ENCODE measurements at regions not wholly inside any gene's neighbourhood (a gene's known extent, or its start where the extent isn't known, plus 50 kb on each side); places are given as distances from the start of the nearest gene placed in this dataset.
A peak's percentile ranks its signal among the peaks of the same experiment; 100 is the strongest.

DNA sequence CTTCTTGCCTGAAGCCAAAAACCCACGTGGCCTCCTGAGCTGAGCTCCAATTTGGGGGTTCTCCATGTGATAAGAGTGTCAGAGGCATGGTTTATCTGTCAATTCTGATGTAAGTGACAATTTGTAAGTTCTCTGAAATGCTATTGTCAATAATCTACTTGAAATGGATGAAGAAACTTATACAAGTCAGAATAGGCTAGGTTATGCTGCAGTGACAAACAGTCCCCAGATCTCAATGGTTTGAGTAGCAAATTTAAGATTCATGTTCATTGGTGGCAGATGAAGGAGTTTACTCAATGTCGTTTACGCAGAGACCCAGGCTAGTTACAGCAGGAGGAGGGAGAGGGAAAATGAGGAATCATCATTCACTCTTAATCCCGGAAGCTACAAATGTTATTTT is 352.4 kb downstream of the KIF16B start:
- FAIRE-seq (no peak), ATAC-seq (no peak), DNase-seq (ENCODE audit: extremely low read depth in 1 of 4, low spot score in 3 of 4) (no peak)
- no peaks in the 10 kb centered on the region for H3K79me2 ChIP-seq (ENCODE audit: control insufficient read depth, insufficient read depth, low read length)
- H4K20me1 ChIP-seq (replicated peaks; ENCODE audit: control insufficient read depth, insufficient read depth, low read length), result no peaks in the 10 kb centered on the region
- no peaks in the 10 kb centered on the region for H3K9me3 ChIP-seq (replicated peaks; ENCODE audit: control insufficient read depth, insufficient read depth, low read depth, low read length)
- ChIA-PET CTCF (ENCODE audit: low intra/inter-chr PET ratio) (no interaction called here), POLR2A (no interaction called here)
- no peaks in the 10 kb centered on the region for H3K36me3 ChIP-seq (ENCODE audit: control insufficient read depth, insufficient read depth, low read length)
- H3K4me2 ChIP-seq (ENCODE audit: insufficient read depth, low read length), result no peak overlapping the region
- no peaks in the 10 kb centered on the region for H3K27me3 ChIP-seq (ENCODE audit: control insufficient read depth in 2 of 2, insufficient read depth in 2 of 2, low read length in 2 of 2)
- in situ Hi-C loops (cut with MboI), result no loop called here
- TF ChIP-seq ZNF12 (CRISPR knock-in tag; IDR thresholded peaks at IDR 0.05), result peak; percentile 42; the same call in 1 of the 2 replicates
- no peak for TF ChIP-seq RUNX1 (IDR thresholded peaks at IDR 0.05; ENCODE audit: low read depth)
- H3K9me1 ChIP-seq (ENCODE audit: control insufficient read depth, insufficient read depth, low read length), result no peaks in the 10 kb centered on the region
- H3K9ac ChIP-seq (ENCODE audit: insufficient read depth in 1 of 2, low read depth in 2 of 2, low read length in 2 of 2), result no peak overlapping the region
- intact Hi-C loops (cut with micrococcal nuclease), result no loop called here
- WGBS (ENCODE audit: insufficient coverage, low coverage, missing lambda C conversion rate), result 17% methylated on average over 4 of the region's 4 CpGs
- H3K4me1 ChIP-seq (replicated peaks in 1 of 2; ENCODE audit: control insufficient read depth in 2 of 2, insufficient read depth in 2 of 2, low read length in 2 of 2), result no peaks in the 10 kb centered on the region
- H3K4me3 ChIP-seq, result no peak overlapping the region
- no TSS peak for BruUV-seq (replicated peaks)
- H3K27ac ChIP-seq (ENCODE audit: extremely low read depth, low read depth, low read length), result no peak overlapping the region
- no peak overlapping the region for H2AFZ ChIP-seq (ENCODE audit: low read depth, low read length)

GRCh38 chr20:16219182-16219581 is 354.1 kb downstream of the KIF16B start:
- ChIA-PET CTCF (ENCODE audit: low intra/inter-chr PET ratio) (no interaction called here), POLR2A (no interaction called here)
- in situ Hi-C loops (cut with MboI) (no loop called here), intact Hi-C loops (cut with micrococcal nuclease) (no loop called here)
- Histone ChIP-seq H3K27me3 (ENCODE audit: control insufficient read depth in 2 of 2, insufficient read depth in 2 of 2, low read length in 2 of 2) (no peaks in the 10 kb centered on the region), H3K79me2 (ENCODE audit: control insufficient read depth, insufficient read depth, low read length) (no peaks in the 10 kb centered on the region), H2AFZ (ENCODE audit: low read depth, low read length) (no peak overlapping the region), H3K9me1 (ENCODE audit: control insufficient read depth, insufficient read depth, low read length) (no peaks in the 10 kb centered on the region), H3K36me3 (ENCODE audit: control insufficient read depth, insufficient read depth, low read length) (no peaks in the 10 kb centered on the region), H4K20me1 (replicated peaks; ENCODE audit: control insufficient read depth, insufficient read depth, low read length) (no peaks in the 10 kb centered on the region), H3K9ac (ENCODE audit: insufficient read depth in 1 of 2, low read depth in 2 of 2, low read length in 2 of 2) (no peak overlapping the region), H3K4me2 (ENCODE audit: insufficient read depth, low read length) (no peak overlapping the region), H3K4me3 (no peak overlapping the region), H3K9me3 (replicated peaks; ENCODE audit: control insufficient read depth, insufficient read depth, low read depth, low read length) (no peaks in the 10 kb centered on the region), H3K27ac (ENCODE audit: extremely low read depth, low read depth, low read length) (no peak overlapping the region), H3K4me1 (replicated peaks in 1 of 2; ENCODE audit: control insufficient read depth in 2 of 2, insufficient read depth in 2 of 2, low read length in 2 of 2) (no peaks in the 10 kb centered on the region)
- FAIRE-seq, result no peak
- no peak for ATAC-seq
- DNase-seq (ENCODE audit: extremely low read depth in 1 of 4, low spot score in 3 of 4), result no peak
- BruUV-seq (replicated peaks), result no TSS peak
- no peak for TF ChIP-seq HEY1 (CRISPR knock-in tag; IDR thresholded peaks at IDR 0.05; ENCODE audit: borderline replicate concordance)
- no peak for TF ChIP-seq POLR2H (tag; IDR thresholded peaks at IDR 0.05; ENCODE audit: low read depth)
- TF ChIP-seq ATF1 (CRISPR knock-in tag; IDR thresholded peaks at IDR 0.05), result no peak
- TF ChIP-seq ATF1 (tag; IDR thresholded peaks at IDR 0.05), result no peak
- TF ChIP-seq NFATC3 (IDR thresholded peaks at IDR 0.05), result no peak
- no peak for TF ChIP-seq NR3C1 (CRISPR knock-in tag; IDR thresholded peaks at IDR 0.05)
- TF ChIP-seq CHD4 (IDR thresholded peaks at IDR 0.05; ENCODE audit: insufficient read depth, insufficient replicate concordance, low read depth, low read length, poor library complexity, severe bottlenecking), result no peak
- no peak for TF ChIP-seq HNRNPH1 (optimal IDR thresholded peaks at IDR 0.05; ENCODE audit: low read depth, low read length)
- TF ChIP-seq VEZF1 (CRISPR knock-in tag; IDR thresholded peaks at IDR 0.05), result no peak
- no peak for TF ChIP-seq E2F8 (IDR thresholded peaks at IDR 0.05; ENCODE audit: low read depth, partially characterized antibody)
- no peak for TF ChIP-seq ZFP30 (CRISPR knock-in tag; IDR thresholded peaks at IDR 0.05; ENCODE audit: borderline replicate concordance)
- TF ChIP-seq ZNF696 (CRISPR knock-in tag; conservative IDR thresholded peaks at IDR 0.05), result no peak
- no peak for TF ChIP-seq GATA2 (CRISPR knock-in tag; IDR thresholded peaks at IDR 0.05)

All from K562 (cell line).